MCF 10A (cell line): ENCODE measurements at regions not wholly inside any gene's neighbourhood (a gene's known extent, or its start where the extent isn't known, plus 50 kb on each side); places are given as distances from the start of the nearest gene placed in this dataset.

Experiments
- BruUV-seq: library from RNA; stranded (reverse); fragments of 400-500 nt; replicated peaks from 2 replicates; lab custom pipeline; 2021; lab: Mats Ljungman, UMichigan
- CTCF ChIA-PET: fragments of 300-600 bp; sonication (Branson Sonifier 250); formaldehyde crosslinking; extraction: SDS; loops from one replicate; lab custom pipeline; 2021; ENCODE audit warnings: antibody characterized with exemption, inconsistent platforms; lab: Yijun Ruan, JAX
- POLR2A ChIA-PET: fragments of 300-600, 350-650 bp; sonication (Branson Sonifier 250); formaldehyde crosslinking; extraction: SDS; loops from one replicate; lab custom pipeline; 2020; ENCODE audit warnings: antibody characterized with exemption, inconsistent platforms; lab: Yijun Ruan, JAX
- DNase-seq: peaks from one replicate; pipeline ENCODE4 v3.0.0-alpha.2; 2018; ENCODE audit not compliant: unreplicated experiment
- H3K27ac Mint-ChIP-seq: one replicate; pipeline ENCODE4 v1.8.0; 2022; ENCODE audit warnings: mild to moderate bottlenecking, low read depth, mixed read lengths; ENCODE audit not compliant: unreplicated experiment
- H3K27me3 Mint-ChIP-seq: one replicate; pipeline ENCODE4 v1.8.0; 2022; ENCODE audit warnings: mixed read lengths; ENCODE audit not compliant: insufficient read depth, unreplicated experiment
- H3K36me3 Mint-ChIP-seq: one replicate; pipeline ENCODE4 v1.8.0; 2022; ENCODE audit warnings: mild to moderate bottlenecking, moderate library complexity, mixed read lengths; ENCODE audit not compliant: insufficient read depth, unreplicated experiment
- H3K4me1 Mint-ChIP-seq: one replicate; pipeline ENCODE4 v1.8.0; 2022; ENCODE audit warnings: mixed read lengths; ENCODE audit not compliant: insufficient read depth, unreplicated experiment
- H3K4me3 Mint-ChIP-seq: one replicate; pipeline ENCODE4 v1.8.0; 2022; ENCODE audit warnings: mild to moderate bottlenecking, moderate library complexity, mixed read lengths; ENCODE audit not compliant: unreplicated experiment
- H3K9me3 Mint-ChIP-seq: one replicate; pipeline ENCODE4 v1.8.0; 2022; ENCODE audit warnings: mixed read lengths; ENCODE audit not compliant: unreplicated experiment
- CTCF ChIP-seq: fragments of 200-600 bp; IDR thresholded peaks from one replicate; pipeline ENCODE4 v1.8.0; 2022; ENCODE audit warnings: antibody characterized with exemption, mild to moderate bottlenecking; ENCODE audit not compliant: unreplicated experiment
- intact Hi-C: fragments of 100-400 bp; cut with micrococcal nuclease; formaldehyde crosslinking; loops from 2 replicates; pipeline ENCODE4 v1.14.1; 2022

GRCh38 chr16:86255966-86256365 lies 254.4 kb upstream of the FOXF1 start:
- Mint-ChIP-seq H3K4me3 (no peak overlapping the region), H3K27ac (no peak overlapping the region), H3K27me3 (peaks cover 81% of the 10 kb centered on the region), H3K9me3 (no peaks in the 10 kb centered on the region), H3K36me3 (no peaks in the 10 kb centered on the region), H3K4me1 (no peaks in the 10 kb centered on the region)
- intact Hi-C loops = loop anchor here (10.0 kb wide), 1 partner anchor 259 kb away; the partner anchor contains the start of gene FOXF1
- DNase-seq = no peak
- no peak for TF ChIP-seq CTCF
- ChIA-PET CTCF (no interaction called here), POLR2A (no interaction called here)
- no TSS peak for BruUV-seq

- CTCF ChIA-PET = interaction anchor here (0.6 kb wide), 1 partner anchor 231 kb away, joined by 3 read pairs; no protein-coding TSS in a partner anchor
- POLR2A ChIA-PET = no interaction called here
- H3K27ac Mint-ChIP-seq = no peak overlapping the region
- no peak for TF ChIP-seq CTCF
- peaks cover 74% of the 10 kb centered on the region for H3K27me3 Mint-ChIP-seq
- H3K4me1 Mint-ChIP-seq = no peaks in the 10 kb centered on the region
- H3K4me3 Mint-ChIP-seq = no peak overlapping the region
- intact Hi-C loops = loop anchor here (10.0 kb wide), 1 partner anchor 258 kb away; the partner anchor contains the start of gene FOXF1
- DNase-seq = no peak
- H3K36me3 Mint-ChIP-seq = no peaks in the 10 kb centered on the region
- no peaks in the 10 kb centered on the region for H3K9me3 Mint-ChIP-seq
- no TSS peak for BruUV-seq
Observed at GRCh38 chr16:86256995-86257394, 253.3 kb upstream of the FOXF1 start.

GRCh38 chr16:86257546-86257945 lies 252.8 kb upstream of the FOXF1 start:
- no peak overlapping the region for H3K27ac Mint-ChIP-seq
- no peaks in the 10 kb centered on the region for H3K36me3 Mint-ChIP-seq
- POLR2A ChIA-PET = no interaction called here
- no peaks in the 10 kb centered on the region for H3K4me1 Mint-ChIP-seq
- H3K27me3 Mint-ChIP-seq = peaks cover 68% of the 10 kb centered on the region
- intact Hi-C loops = loop anchor here (10.0 kb wide), 1 partner anchor 257 kb away; the partner anchor contains the start of gene FOXF1
- CTCF ChIA-PET = no interaction called here
- H3K4me3 Mint-ChIP-seq = no peak overlapping the region
- no TSS peak for BruUV-seq
- TF ChIP-seq CTCF = no peak
- H3K9me3 Mint-ChIP-seq = no peaks in the 10 kb centered on the region
- no peak for DNase-seq

- POLR2A ChIA-PET = no interaction called here
- DNase-seq = no peak
- intact Hi-C loops = loop anchor here (10.0 kb wide), 1 partner anchor 256 kb away; the partner anchor contains the start of gene FOXF1
- no peaks in the 10 kb centered on the region for H3K4me1 Mint-ChIP-seq
- no peaks in the 10 kb centered on the region for H3K36me3 Mint-ChIP-seq
- no peak overlapping the region for H3K27ac Mint-ChIP-seq
- BruUV-seq = no TSS peak
- peaks cover 57% of the 10 kb centered on the region for H3K27me3 Mint-ChIP-seq
- no peak for TF ChIP-seq CTCF
- CTCF ChIA-PET = no interaction called here
- H3K9me3 Mint-ChIP-seq = no peaks in the 10 kb centered on the region
- no peak overlapping the region for H3K4me3 Mint-ChIP-seq
Observed at GRCh38 chr16:86258713-86259112, 251.6 kb upstream of the FOXF1 start.
